BLaER1 (cell line): ENCODE measurements at regions not wholly inside any gene's neighbourhood (a gene's known extent, or its start where the extent isn't known, plus 50 kb on each side); places are given as distances from the start of the nearest gene placed in this dataset.
"Not testable (repeated sequence)": the region's sequence is repeated elsewhere in the genome, so short reads cannot be mapped to it uniquely, and the experiment has no call there.

Source experiments
- H3K27ac ChIP-seq: shearing (Covaris generic); formaldehyde crosslinking; 2 replicates; pipeline ENCODE4 v1.8.1; 2022
- H3K27me3 ChIP-seq: shearing (Covaris generic); formaldehyde crosslinking; 2 replicates; pipeline ENCODE4 v1.8.1; 2022
- H3K36me3 ChIP-seq: shearing (Covaris generic); formaldehyde crosslinking; 2 replicates; pipeline ENCODE4 v1.8.1; 2022
- H3K4me1 ChIP-seq: shearing (Covaris generic); formaldehyde crosslinking; 2 replicates; pipeline ENCODE4 v1.8.1; 2022
- H3K4me2 ChIP-seq: shearing (Covaris generic); formaldehyde crosslinking; 2 replicates; pipeline ENCODE4 v1.8.1; 2022
- H3K4me3 ChIP-seq: shearing (Covaris generic); formaldehyde crosslinking; 2 replicates; pipeline ENCODE4 v1.8.1; 2022
- H3K9ac ChIP-seq: shearing (Covaris generic); formaldehyde crosslinking; 2 replicates; pipeline ENCODE4 v1.8.1; 2022
- H3K9me3 ChIP-seq: shearing (Covaris generic); formaldehyde crosslinking; 2 replicates; pipeline ENCODE4 v1.8.1; 2022
- H4K20me1 ChIP-seq: shearing (Covaris generic); formaldehyde crosslinking; 2 replicates; pipeline ENCODE4 v1.8.1; 2022
- Cebpa-rat ChIP-seq: shearing (Covaris generic); IDR thresholded peaks from 2 replicates; pipeline ENCODE4 v1.8.1; 2022

DNA sequence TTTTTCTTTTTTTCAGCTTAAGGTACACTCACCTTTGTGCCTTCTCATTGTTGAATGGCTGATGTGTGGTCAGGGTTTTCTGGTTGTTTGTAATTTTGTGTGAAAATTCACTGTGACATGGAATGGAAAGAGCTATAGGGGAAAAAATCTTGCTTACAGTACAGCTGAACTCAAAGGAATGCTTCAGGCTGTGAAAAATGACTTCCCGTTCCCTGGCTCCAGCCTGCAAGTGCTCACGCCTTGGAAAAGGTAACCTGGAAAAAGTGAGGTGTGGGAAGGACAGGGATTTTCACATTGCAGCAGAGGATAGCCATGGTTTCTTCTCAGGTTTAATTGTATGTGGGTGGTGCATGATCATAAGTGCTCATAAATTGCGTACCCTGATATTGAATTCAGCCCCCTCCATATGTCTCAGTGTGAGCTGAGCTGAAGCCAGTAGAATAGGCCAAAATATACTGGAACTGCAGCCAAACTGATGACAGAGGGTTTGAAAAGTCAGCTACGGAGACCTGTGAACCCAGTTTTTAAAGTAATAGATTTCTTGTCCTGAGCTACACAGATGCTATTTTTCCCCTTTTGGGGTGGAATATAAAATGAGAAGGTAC, 228.7 kb upstream of the RASGRP1 start:
- Histone ChIP-seq H3K27ac (no peak overlapping the region), H3K4me1 (no peaks in the 10 kb centered on the region), H3K9ac (no peak overlapping the region), H3K4me2 (no peak overlapping the region), H3K36me3 (no peaks in the 10 kb centered on the region), H3K4me3 (no peak overlapping the region), H4K20me1 (no peaks in the 10 kb centered on the region), H3K27me3 (no peaks in the 10 kb centered on the region), H3K9me3 (0 out of 2 replicates have a peak, but pooled peaks cover under 1% of the 10 kb centered on the region)
- no peak for TF ChIP-seq Cebpa-rat

DNA sequence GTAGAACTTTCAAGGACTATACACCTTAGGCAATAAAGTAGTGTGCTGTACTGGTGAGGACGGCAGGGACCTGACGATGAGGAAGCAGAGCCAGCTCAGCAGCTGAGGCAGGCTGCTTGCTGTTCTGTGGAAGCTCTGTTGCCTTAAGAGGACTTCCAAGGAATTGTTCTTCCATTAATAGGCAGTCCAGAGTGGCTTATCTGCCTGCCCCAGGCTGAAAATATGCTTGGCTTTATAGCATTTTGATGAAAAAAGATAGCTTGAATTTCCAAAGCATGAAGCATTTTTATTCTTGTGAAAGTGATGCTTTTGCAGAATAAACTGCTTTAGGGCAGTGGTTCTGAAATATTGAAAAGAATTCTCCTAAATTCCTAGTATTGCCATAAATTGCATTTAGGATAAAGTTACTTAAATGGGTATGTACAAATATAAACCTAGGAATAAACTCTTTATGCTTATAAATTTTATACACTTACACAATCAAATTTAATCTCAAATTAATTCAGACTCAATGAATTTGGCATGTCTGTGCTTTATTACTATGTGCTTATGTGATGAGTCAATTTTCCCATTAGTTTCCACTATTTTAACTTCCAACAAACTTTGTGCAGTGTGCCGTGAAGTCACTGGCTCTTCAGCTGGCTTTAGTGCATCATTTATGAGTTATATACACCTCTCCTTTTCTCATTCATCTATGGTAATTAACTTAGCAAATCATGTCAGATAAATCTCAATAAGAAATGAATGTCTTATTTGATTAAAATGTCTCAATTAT, 231.0 kb upstream of the RASGRP1 start:
- Histone ChIP-seq H3K27ac (no peak overlapping the region), H3K36me3 (no peaks in the 10 kb centered on the region), H3K4me1 (no peaks in the 10 kb centered on the region), H4K20me1 (no peaks in the 10 kb centered on the region), H3K9me3 (0 out of 2 replicates have a peak, but pooled peaks cover 4% of the 10 kb centered on the region), H3K4me3 (no peak overlapping the region), H3K27me3 (no peaks in the 10 kb centered on the region), H3K9ac (no peak overlapping the region), H3K4me2 (no peak overlapping the region)
- TF ChIP-seq Cebpa-rat: no peak

DNA sequence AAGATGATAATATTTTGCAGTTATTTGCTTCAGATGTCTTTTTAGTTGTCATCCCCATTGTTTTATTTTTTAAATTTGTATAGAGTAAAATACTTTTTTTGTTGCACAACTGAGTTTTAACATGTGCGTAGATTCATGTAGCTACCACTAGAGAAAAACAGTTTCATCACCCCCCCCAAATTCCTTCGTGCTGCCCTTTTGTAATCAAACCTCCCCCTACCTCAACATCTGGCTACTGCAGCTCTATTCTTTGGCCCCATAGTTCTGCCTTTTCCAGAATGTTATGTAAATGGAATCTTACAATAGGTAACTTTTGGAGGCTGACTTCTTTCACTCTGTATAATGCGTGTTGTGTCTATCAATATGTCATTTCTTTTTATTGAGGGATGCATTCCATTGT, 232.0 kb upstream of the RASGRP1 start:
- no peak overlapping the region for H3K4me2 ChIP-seq

GRCh38 chr15:38797506-38797905, 232.9 kb upstream of the RASGRP1 start:
- H3K9me3 ChIP-seq, H3K4me2 ChIP-seq, H3K9ac ChIP-seq, H3K4me3 ChIP-seq, H3K27me3 ChIP-seq, H3K4me1 ChIP-seq, H3K27ac ChIP-seq, H3K36me3 ChIP-seq, H4K20me1 ChIP-seq: not testable (repeated sequence)

More for the DNA sequence above, 232.0 kb upstream of the RASGRP1 start:
- H3K9me3 ChIP-seq: 0 out of 2 replicates have a peak, but pooled peaks cover 4% of the 10 kb centered on the region
- no peak overlapping the region for H3K9ac ChIP-seq
- no peaks in the 10 kb centered on the region for H3K4me1 ChIP-seq
- TF ChIP-seq Cebpa-rat: no peak
- no peaks in the 10 kb centered on the region for H3K27me3 ChIP-seq
- H4K20me1 ChIP-seq: no peaks in the 10 kb centered on the region
- no peak overlapping the region for H3K4me3 ChIP-seq
- H3K36me3 ChIP-seq: no peaks in the 10 kb centered on the region
- no peak overlapping the region for H3K27ac ChIP-seq

DNA sequence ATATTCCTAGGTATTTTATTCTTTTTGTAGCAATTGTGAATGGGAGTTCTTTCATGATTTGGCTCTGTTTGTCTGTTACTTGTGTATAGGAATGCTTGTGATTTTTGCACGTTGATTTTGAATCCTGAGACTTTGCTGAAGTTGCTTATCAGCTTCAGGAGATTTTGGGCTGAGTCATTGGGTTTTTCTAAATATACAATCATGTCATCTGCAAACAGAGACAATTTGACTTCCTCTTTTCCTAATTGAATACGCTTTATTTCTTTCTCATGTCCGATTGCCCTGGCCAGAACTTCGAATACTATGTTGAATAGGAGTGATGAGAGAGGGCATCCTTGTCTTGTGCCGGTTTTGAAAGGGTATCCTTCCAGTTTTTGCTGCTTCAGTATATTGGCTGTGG, 234.6 kb upstream of the RASGRP1 start:
- H3K9me3 ChIP-seq, H3K36me3 ChIP-seq, H3K4me1 ChIP-seq, H3K4me3 ChIP-seq, H3K9ac ChIP-seq, H3K4me2 ChIP-seq, H3K27me3 ChIP-seq, H4K20me1 ChIP-seq, H3K27ac ChIP-seq: not testable (repeated sequence)

GRCh38 chr15:38809621-38810020, 245.0 kb upstream of the RASGRP1 start:
- Histone ChIP-seq H3K4me2 (no peak overlapping the region), H3K9ac (no peak overlapping the region), H3K36me3 (no peaks in the 10 kb centered on the region), H3K27me3 (no peaks in the 10 kb centered on the region), H3K9me3 (no peaks in the 10 kb centered on the region), H3K4me1 (no peaks in the 10 kb centered on the region), H3K4me3 (no peak overlapping the region), H3K27ac (no peak overlapping the region), H4K20me1 (no peaks in the 10 kb centered on the region)
- no peak for TF ChIP-seq Cebpa-rat

GRCh38 chr15:38810686-38811085, 246.1 kb upstream of the RASGRP1 start:
- Histone ChIP-seq H3K4me2 (no peak overlapping the region), H3K27me3 (no peaks in the 10 kb centered on the region), H3K36me3 (no peaks in the 10 kb centered on the region), H4K20me1 (no peaks in the 10 kb centered on the region), H3K9ac (no peak overlapping the region), H3K4me1 (no peaks in the 10 kb centered on the region), H3K4me3 (no peak overlapping the region), H3K27ac (no peak overlapping the region), H3K9me3 (no peaks in the 10 kb centered on the region)
- no peak for TF ChIP-seq Cebpa-rat

GRCh38 chr15:38814254-38814653, 249.6 kb upstream of the RASGRP1 start:
- H3K9me3 ChIP-seq, H3K4me3 ChIP-seq, H3K36me3 ChIP-seq, H4K20me1 ChIP-seq, H3K27me3 ChIP-seq, H3K9ac ChIP-seq, H3K4me2 ChIP-seq, H3K4me1 ChIP-seq, H3K27ac ChIP-seq: not testable (repeated sequence)

- Histone ChIP-seq H3K4me3 (no peak overlapping the region), H3K27me3 (no peaks in the 10 kb centered on the region), H3K9me3 (no peaks in the 10 kb centered on the region), H4K20me1 (no peaks in the 10 kb centered on the region), H3K4me2 (no peak overlapping the region), H3K9ac (no peak overlapping the region), H3K36me3 (no peaks in the 10 kb centered on the region), H3K4me1 (no peaks in the 10 kb centered on the region), H3K27ac (no peak overlapping the region)
- TF ChIP-seq Cebpa-rat: no peak
Measured at GRCh38 chr15:38814891-38815290, 250.3 kb upstream of the RASGRP1 start.

GRCh38 chr15:38817427-38818156, 253.0 kb upstream of the RASGRP1 start:
- Histone ChIP-seq H3K9me3 (no peaks in the 10 kb centered on the region), H3K27me3 (no peaks in the 10 kb centered on the region), H3K36me3 (no peaks in the 10 kb centered on the region), H3K9ac (no peak overlapping the region), H4K20me1 (no peaks in the 10 kb centered on the region), H3K4me2 (no peak overlapping the region), H3K4me3 (no peak overlapping the region), H3K27ac (no peak overlapping the region), H3K4me1 (no peaks in the 10 kb centered on the region)
- TF ChIP-seq Cebpa-rat: no peak
